B cell (primary cell): ENCODE measurements at regions not wholly inside any gene's neighbourhood (a gene's known extent, or its start where the extent isn't known, plus 50 kb on each side); places are given as distances from the start of the nearest gene placed in this dataset.
"Not testable (repeated sequence)": the region's sequence is repeated elsewhere in the genome, so short reads cannot be mapped to it uniquely, and the experiment has no call there.

Experiments
- ATAC-seq: fragments of 200-7000 bp; cut with Tn5 transposase; one replicate; pipeline ENCODE4 v1.10.0; 2021; ENCODE audit warnings: low read depth, mild to moderate bottlenecking, moderate number of reproducible peaks, moderate library complexity
- CTCF ChIA-PET: fragments of 350-600 bp; sonication (Branson Sonifier 250); formaldehyde crosslinking; loops from one replicate; lab custom pipeline; 2021; ENCODE audit warnings: antibody characterized with exemption, inconsistent platforms; lab: Charles Lee
- POLR2A ChIA-PET: fragments of 350-600 bp; sonication (Branson Sonifier 250); formaldehyde crosslinking; loops from one replicate; lab custom pipeline; 2021; ENCODE audit warnings: antibody characterized with exemption; lab: Charles Lee
- DNase-seq: peaks from one replicate; pipeline ENCODE4 v3.0.0; 2013
- H2AFZ ChIP-seq: 2 replicates; pipeline ENCODE4 v1.6.1; 2012; ENCODE audit warnings: mild to moderate bottlenecking, low read depth, low read length; ENCODE audit not compliant: insufficient read depth, poor library complexity, severe bottlenecking
- H3K27ac ChIP-seq, 2 donors: 1 replicate in 1 of 2; 2 replicates in 1 of 2; pipeline ENCODE4 v1.5.1; 2012 to 2013; ENCODE audit warnings: low read length in 2 of 2, mild to moderate bottlenecking in 2 of 2, moderate library complexity in 1 of 2
- H3K27me3 ChIP-seq, 4 experiments: fragments of 200-600 bp in 1 of 4; sonication (generic) in 1 of 4; replicated peaks in 1 of 4; 1 replicate in 2 of 4; 2 replicates in 2 of 4; pipeline versions ENCODE4 v1.6.1 to v1.7.0; 2013 to 2016; ENCODE audit warnings: low read length in 3 of 4, mild to moderate bottlenecking in 2 of 4, mixed read lengths in 1 of 4, moderate library complexity in 1 of 4; ENCODE audit not compliant: insufficient read depth in 4 of 4, control insufficient read depth in 3 of 4; ENCODE audit errors: control extremely low read depth in 1 of 4
- H3K36me3 ChIP-seq, 2 experiments: replicated peaks in 1 of 2; 1 replicate in 1 of 2; 2 replicates in 1 of 2; pipeline versions ENCODE4 v1.6.1 to v1.7.1; 2013; ENCODE audit warnings: low read length in 1 of 2; ENCODE audit not compliant: insufficient read depth in 2 of 2, control insufficient read depth in 1 of 2; ENCODE audit errors: control extremely low read depth in 1 of 2, extremely low read depth in 1 of 2
- H3K4me1 ChIP-seq, 2 donors: fragments of 200-600 bp in 1 of 2; sonication (generic) in 1 of 2; 1 replicate in 1 of 2; 2 replicates in 1 of 2; pipeline versions ENCODE4 v1.5.1 to v1.6.1; 2013 to 2017; ENCODE audit warnings: low read length in 2 of 2; ENCODE audit not compliant: control insufficient read depth in 2 of 2, insufficient read depth in 2 of 2
- H3K4me2 ChIP-seq: replicated peaks from 2 replicates; pipeline ENCODE3; 2012; ENCODE audit warnings: mild to moderate bottlenecking, low read depth, low read length; ENCODE audit not compliant: poor library complexity, severe bottlenecking
- H3K4me3 ChIP-seq, 5 experiments: fragments of 200-600 bp in 1 of 5; sonication (generic) in 1 of 5; 1 replicate in 3 of 5; 2 replicates in 2 of 5; pipeline versions ENCODE4 v1.5.1 to v1.7.0; 2011 to 2016; ENCODE audit warnings: low read length in 4 of 5, mild to moderate bottlenecking in 4 of 5, low read depth in 2 of 5, control low read depth in 1 of 5, moderate library complexity in 1 of 5; ENCODE audit not compliant: insufficient read depth in 1 of 5; ENCODE audit errors: control extremely low read depth in 1 of 5, extremely low read depth in 1 of 5
- H3K79me2 ChIP-seq: fragments of 200-600 bp; sonication (generic); one replicate; pipeline ENCODE4 v1.6.0; 2016; ENCODE audit warnings: low read length; ENCODE audit not compliant: control insufficient read depth, insufficient read depth
- H3K9ac ChIP-seq: fragments of 200-600 bp; sonication (generic); 2 replicates; pipeline ENCODE4 v1.6.1; 2017; ENCODE audit warnings: mild to moderate bottlenecking, low read length, moderate library complexity
- H3K9me3 ChIP-seq, 3 donors: one replicate each; pipeline versions ENCODE4 v1.6.1 to v1.7.1; 2013; ENCODE audit warnings: low read length in 2 of 3; ENCODE audit not compliant: control insufficient read depth in 2 of 3, insufficient read depth in 1 of 3; ENCODE audit errors: control extremely low read depth in 1 of 3
- H4K20me1 ChIP-seq: 2 replicates; pipeline ENCODE4 v1.6.0; 2012; ENCODE audit warnings: mild to moderate bottlenecking, low read length; ENCODE audit not compliant: insufficient read depth, control insufficient read depth, poor library complexity, severe bottlenecking
- H3K27ac Mint-ChIP-seq: one replicate; pipeline ENCODE4 v1.8.0; 2021; ENCODE audit warnings: mixed read lengths
- H3K27me3 Mint-ChIP-seq: one replicate; pipeline ENCODE4 v1.8.0; 2021; ENCODE audit warnings: mixed read lengths
- H3K4me1 Mint-ChIP-seq: one replicate; pipeline ENCODE4 v1.8.0; 2021; ENCODE audit warnings: mixed read lengths
- H3K4me3 Mint-ChIP-seq: one replicate; pipeline ENCODE4 v1.8.0; 2021; ENCODE audit warnings: mixed read lengths
- H3K9me3 Mint-ChIP-seq: one replicate; pipeline ENCODE4 v1.8.0; 2022; ENCODE audit warnings: mixed read lengths; ENCODE audit not compliant: insufficient read depth
- EZH2 ChIP-seq: IDR thresholded peaks from 2 replicates; pipeline ENCODE4 v1.6.1; 2012; ENCODE audit warnings: borderline replicate concordance, low read depth, mild to moderate bottlenecking, moderate library complexity, low read length; ENCODE audit not compliant: insufficient read depth, poor library complexity, severe bottlenecking
- WGBS: methylation state at CpG from one replicate; pipeline ENCODE4 v1.1.5; 2013; ENCODE audit warnings: missing lambda C conversion rate; ENCODE audit not compliant: insufficient coverage; 5-methylcytosine and 5-hydroxymethylcytosine counted together
- intact Hi-C: fragments of 100-400 bp; cut with micrococcal nuclease; formaldehyde crosslinking; loops from one replicate; pipeline ENCODE4 v1.10.0; 2022
- TF ChIP-seq, protein P1 (sequence below): fragments of 200-600 bp; IDR thresholded peaks from one replicate; pipeline ENCODE4 v1.8.0; 2022; ENCODE audit warnings: antibody characterized with exemption, mild to moderate bottlenecking

DNA sequence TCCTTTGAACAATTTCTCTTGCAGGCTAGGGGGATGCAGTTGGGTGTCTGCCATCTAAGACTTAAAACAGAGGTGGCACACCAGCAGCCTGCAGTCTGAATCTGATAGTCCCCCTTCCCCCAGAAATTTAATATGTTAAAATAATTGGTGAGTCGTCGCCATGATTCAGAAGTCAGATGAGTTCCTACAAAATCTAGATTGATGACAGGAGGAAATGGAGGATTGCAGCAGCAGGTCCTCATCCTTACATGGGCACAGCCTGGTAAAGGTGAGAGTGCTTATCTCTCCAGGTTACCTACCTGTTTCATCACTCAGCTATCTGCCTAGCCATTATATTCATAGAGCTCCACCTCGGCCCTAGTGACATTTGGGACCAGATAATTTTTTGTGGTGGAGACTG, 112.3 kb downstream of the PCSK1 start:
- ATAC-seq: no peak
- Mint-ChIP-seq H3K9me3 (no peaks in the 10 kb centered on the region), H3K27me3 (peaks cover 10% of the 10 kb centered on the region), H3K4me3 (no peak overlapping the region), H3K4me1 (no peaks in the 10 kb centered on the region), H3K27ac (no peak overlapping the region)
- Histone ChIP-seq H4K20me1 (no peaks in the 10 kb centered on the region), H3K4me3 (no peak overlapping the region), H3K4me1 (no peaks in the 10 kb centered on the region), H3K27me3 (peaks cover 0 to 5% (median 0%) of the 10 kb centered on the region in 4 experiments), H3K27ac (no peak overlapping the region), H2AFZ (no peak overlapping the region), H3K9ac (no peak overlapping the region), H3K9me3 (no peaks in the 10 kb centered on the region), H3K4me2 (no peak overlapping the region), H3K79me2 (no peaks in the 10 kb centered on the region), H3K36me3 (no peaks in the 10 kb centered on the region)
- POLR2A ChIA-PET: no interaction called here
- CTCF ChIA-PET: no interaction called here
- no CpG with 5 or more reads among the region's 3 CpGs for WGBS
- TF ChIP-seq EZH2: no peak
- TF ChIP-seq, protein P1, sequence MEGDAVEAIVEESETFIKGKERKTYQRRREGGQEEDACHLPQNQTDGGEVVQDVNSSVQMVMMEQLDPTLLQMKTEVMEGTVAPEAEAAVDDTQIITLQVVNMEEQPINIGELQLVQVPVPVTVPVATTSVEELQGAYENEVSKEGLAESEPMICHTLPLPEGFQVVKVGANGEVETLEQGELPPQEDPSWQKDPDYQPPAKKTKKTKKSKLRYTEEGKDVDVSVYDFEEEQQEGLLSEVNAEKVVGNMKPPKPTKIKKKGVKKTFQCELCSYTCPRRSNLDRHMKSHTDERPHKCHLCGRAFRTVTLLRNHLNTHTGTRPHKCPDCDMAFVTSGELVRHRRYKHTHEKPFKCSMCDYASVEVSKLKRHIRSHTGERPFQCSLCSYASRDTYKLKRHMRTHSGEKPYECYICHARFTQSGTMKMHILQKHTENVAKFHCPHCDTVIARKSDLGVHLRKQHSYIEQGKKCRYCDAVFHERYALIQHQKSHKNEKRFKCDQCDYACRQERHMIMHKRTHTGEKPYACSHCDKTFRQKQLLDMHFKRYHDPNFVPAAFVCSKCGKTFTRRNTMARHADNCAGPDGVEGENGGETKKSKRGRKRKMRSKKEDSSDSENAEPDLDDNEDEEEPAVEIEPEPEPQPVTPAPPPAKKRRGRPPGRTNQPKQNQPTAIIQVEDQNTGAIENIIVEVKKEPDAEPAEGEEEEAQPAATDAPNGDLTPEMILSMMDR: no peak
- no peak for DNase-seq
- intact Hi-C loops: no loop called here

DNA sequence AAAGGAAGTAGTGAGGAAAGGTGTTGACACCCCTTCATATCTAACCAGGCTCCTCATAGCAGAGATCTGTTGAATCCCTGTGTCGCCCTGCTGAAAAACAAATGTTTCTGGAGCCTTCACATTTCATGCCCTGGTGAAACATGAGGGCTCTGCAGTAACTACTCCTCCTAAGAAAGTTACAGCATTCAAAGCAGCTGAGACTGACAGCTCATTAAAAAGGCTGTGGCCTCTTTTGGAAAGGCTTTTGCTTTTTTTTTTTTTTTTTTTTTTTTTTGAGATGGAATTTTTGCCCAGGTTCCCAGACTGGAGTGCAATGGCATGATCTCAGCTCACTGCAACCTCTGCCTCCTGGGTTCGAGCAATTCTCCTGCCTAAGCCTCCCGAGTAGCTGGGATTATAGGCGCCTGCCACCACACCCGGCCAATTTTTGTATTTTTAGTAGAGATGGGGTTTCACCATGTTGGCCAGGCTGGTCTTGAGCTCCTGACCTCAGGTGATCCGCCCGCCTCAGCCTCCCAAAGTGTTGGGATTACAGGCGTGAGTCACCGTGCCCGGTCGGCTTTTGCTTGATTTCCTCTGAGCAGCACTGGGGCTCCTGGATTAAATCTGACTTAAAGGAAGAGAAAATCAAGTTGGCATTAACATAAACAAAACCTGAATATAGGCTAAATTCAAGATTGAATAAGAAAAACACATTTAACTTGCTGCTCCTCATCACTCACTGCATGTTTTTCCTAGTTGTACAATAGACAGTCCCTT, 112.9 kb downstream of the PCSK1 start:
- POLR2A ChIA-PET, H3K9me3 Mint-ChIP-seq: not testable (repeated sequence)

More for the DNA sequence above, 112.9 kb downstream of the PCSK1 start:
- intact Hi-C loops, H4K20me1 ChIP-seq, H3K79me2 ChIP-seq, H3K4me2 ChIP-seq, H3K9ac ChIP-seq, H3K4me1 Mint-ChIP-seq, H3K27me3 ChIP-seq, H3K9me3 ChIP-seq, H3K4me1 ChIP-seq, ATAC-seq, H3K27ac Mint-ChIP-seq, H2AFZ ChIP-seq, DNase-seq, H3K27ac ChIP-seq, H3K27me3 Mint-ChIP-seq, H3K36me3 ChIP-seq, H3K4me3 Mint-ChIP-seq, H3K4me3 ChIP-seq: not testable (repeated sequence)
- 100% methylated on average over 1 of the region's 11 CpGs for WGBS
- CTCF ChIA-PET: interaction anchor here (0.6 to 0.7 kb wide), 2 partner anchors 16 to 34 kb away, joined by 3 read pairs; no protein-coding TSS in a partner anchor
